Jurkat, Clone E6-1 (cell line): ENCODE measurements at regions not wholly inside any gene's neighbourhood (a gene's known extent, or its start where the extent isn't known, plus 50 kb on each side); places are given as distances from the start of the nearest gene placed in this dataset.

Source experiments
- DNase-seq: peaks from one replicate; pipeline ENCODE4 v3.0.0-alpha.2; 2011; ENCODE audit warnings: low read depth, low spot score
- H3K4me3 ChIP-seq: 2 replicates; pipeline ENCODE4 v1.5.1; 2011; ENCODE audit warnings: mild to moderate bottlenecking, low read length, control low read depth, moderate library complexity

- no peak overlapping the region for H3K4me3 ChIP-seq
- no peak for DNase-seq
Measured at GRCh38 chr4:141783770-141784169, 147.4 kb downstream of the IL15 start.

GRCh38 chr4:141786946-141787345 lies 150.6 kb downstream of the IL15 start:
- H3K4me3 ChIP-seq, result no peak overlapping the region
- DNase-seq, result no peak

- no peak for DNase-seq
Measured at GRCh38 chr4:141788169-141788915, 152.0 kb downstream of the IL15 start.

GRCh38 chr4:141789716-141790115 lies 153.3 kb downstream of the IL15 start:
- DNase-seq, result no peak

More at GRCh38 chr4:141788169-141788915, 152.0 kb downstream of the IL15 start:
- H3K4me3 ChIP-seq, result no peak overlapping the region

GRCh38 chr4:141792164-141792563 lies 155.8 kb downstream of the IL15 start:
- DNase-seq, result no peak
- no peak overlapping the region for H3K4me3 ChIP-seq

More at GRCh38 chr4:141789716-141790115, 153.3 kb downstream of the IL15 start:
- no peak overlapping the region for H3K4me3 ChIP-seq

- DNase-seq, result no peak
- H3K4me3 ChIP-seq, result no peak overlapping the region
Measured at GRCh38 chr4:141797966-141798365, 161.6 kb downstream of the IL15 start.

- DNase-seq, result no peak
- H3K4me3 ChIP-seq, result no peak overlapping the region
Measured at GRCh38 chr4:141801558-141801957, 165.2 kb downstream of the IL15 start.

- H3K4me3 ChIP-seq, result no peak overlapping the region
- no peak for DNase-seq
Measured at GRCh38 chr4:141802333-141802732, 165.9 kb downstream of the IL15 start.

GRCh38 chr4:141804836-141805235 lies 168.5 kb downstream of the IL15 start:
- H3K4me3 ChIP-seq, result no peak overlapping the region
- DNase-seq, result no peak

GRCh38 chr4:141807103-141807891 lies 170.9 kb downstream of the IL15 start:
- DNase-seq, result no peak
- no peak overlapping the region for H3K4me3 ChIP-seq

GRCh38 chr4:141810038-141810711 lies 173.8 kb downstream of the IL15 start:
- no peak for DNase-seq
- no peak overlapping the region for H3K4me3 ChIP-seq

GRCh38 chr4:141810712-141811375 lies 174.5 kb downstream of the IL15 start:
- DNase-seq, result no peak
- H3K4me3 ChIP-seq, result no peak overlapping the region

GRCh38 chr4:141812158-141812557 lies 175.8 kb downstream of the IL15 start:
- H3K4me3 ChIP-seq, result no peak overlapping the region
- DNase-seq, result no peak

GRCh38 chr4:141814499-141814898 lies 178.1 kb downstream of the IL15 start:
- no peak for DNase-seq
- H3K4me3 ChIP-seq, result no peak overlapping the region

- DNase-seq, result no peak
- H3K4me3 ChIP-seq, result no peak overlapping the region
Measured at GRCh38 chr4:141815646-141816045, 179.3 kb downstream of the IL15 start.

- no peak for DNase-seq
- no peak overlapping the region for H3K4me3 ChIP-seq
Measured at GRCh38 chr4:141826260-141826659, 189.9 kb downstream of the IL15 start.

- DNase-seq, result no peak
- no peak overlapping the region for H3K4me3 ChIP-seq
Measured at GRCh38 chr4:141833209-141833608, 196.8 kb downstream of the IL15 start.

- DNase-seq, result no peak
- H3K4me3 ChIP-seq, result no peak overlapping the region
Measured at GRCh38 chr4:141840299-141840986, 204.1 kb downstream of the IL15 start.

- DNase-seq, result no peak
Measured at GRCh38 chr4:141843136-141843535, 206.8 kb downstream of the IL15 start.

More at GRCh38 chr4:141843136-141843535, 206.8 kb downstream of the IL15 start:
- H3K4me3 ChIP-seq, result no peak overlapping the region
